WI38 (cell line): ENCODE measurements at regions not wholly inside any gene's neighbourhood (a gene's known extent, or its start where the extent isn't known, plus 50 kb on each side); places are given as distances from the start of the nearest gene placed in this dataset.

Experiments used
- H3K4me3 ChIP-seq: 2 replicates; pipeline ENCODE4 v1.5.1; 2011; ENCODE audit warnings: low read depth, mild to moderate bottlenecking, control low read depth, low read length
- CTCF ChIP-seq: IDR thresholded peaks from 2 replicates; pipeline ENCODE4 v1.5.1; 2012; ENCODE audit warnings: low read depth, mild to moderate bottlenecking, control low read depth, low read length

GRCh38 chr11:82085493-82085892 lies 648.2 kb downstream of the FAM181B start:
- H3K4me3 ChIP-seq = no peak overlapping the region
- no peak for TF ChIP-seq CTCF

- H3K4me3 ChIP-seq = no peak overlapping the region
- TF ChIP-seq CTCF = no peak
Measured at GRCh38 chr11:82082976-82083375, 650.7 kb downstream of the FAM181B start.

DNA sequence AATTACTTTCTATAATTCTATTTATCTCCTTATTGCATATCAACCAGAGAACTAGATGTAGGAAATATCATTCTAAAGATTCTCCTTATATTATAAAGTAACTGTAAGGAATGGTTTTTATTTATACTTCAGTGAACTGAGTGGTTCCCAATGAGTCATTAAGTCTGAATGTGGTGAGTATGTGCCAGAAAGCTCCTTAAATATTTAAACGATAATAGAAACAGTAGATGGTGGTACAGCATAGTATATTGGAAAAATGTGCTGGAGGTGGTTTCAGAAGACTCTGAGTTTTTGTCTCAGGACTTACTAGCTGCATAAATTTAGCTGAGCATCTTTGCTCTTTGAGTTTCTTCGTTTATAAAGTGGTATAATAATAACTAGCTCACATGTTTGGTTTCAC lies 653.5 kb downstream of the FAM181B start:
- TF ChIP-seq CTCF = no peak

DNA sequence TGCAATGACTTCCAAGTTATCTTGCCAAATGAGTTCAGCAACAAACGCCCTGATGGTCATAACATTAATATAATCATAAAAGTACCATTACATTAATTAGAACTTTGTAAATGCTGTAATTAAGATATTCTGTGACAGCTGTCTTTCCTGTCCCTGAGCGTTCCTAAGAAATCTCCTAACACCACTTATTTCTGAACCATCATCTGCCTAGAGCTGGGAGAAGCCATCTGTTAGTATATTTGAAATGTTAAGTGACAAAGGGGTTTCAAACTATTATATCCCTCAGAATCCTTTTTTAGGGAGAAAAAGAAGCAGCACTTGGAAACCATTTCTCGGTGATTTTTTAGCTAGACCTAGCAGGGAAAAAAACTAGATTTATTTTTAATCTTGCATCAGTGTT lies 657.5 kb downstream of the FAM181B start:
- TF ChIP-seq CTCF = no peak
- no peak overlapping the region for H3K4me3 ChIP-seq

More for the DNA sequence above, 653.5 kb downstream of the FAM181B start:
- no peak overlapping the region for H3K4me3 ChIP-seq

DNA sequence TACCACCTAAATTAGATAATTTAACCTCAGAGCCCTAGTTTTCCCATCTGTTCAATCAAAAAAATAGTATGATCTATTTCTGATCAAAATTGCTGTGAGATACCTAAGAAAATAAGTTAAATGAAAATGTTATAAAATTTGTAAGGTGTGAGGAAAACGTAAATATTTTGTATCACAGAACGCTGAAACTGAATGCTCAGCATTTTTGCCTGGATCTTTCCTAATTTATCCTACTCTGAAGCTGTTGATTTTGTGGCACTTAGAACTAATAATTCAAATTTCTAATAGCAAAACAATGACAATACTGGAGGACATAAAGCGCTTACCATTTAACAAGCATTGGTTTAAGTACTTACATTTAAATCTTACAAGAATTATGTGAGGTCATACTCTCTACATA lies 674.2 kb downstream of the FAM181B start:
- no peak for TF ChIP-seq CTCF
- H3K4me3 ChIP-seq = no peak overlapping the region

GRCh38 chr11:82056450-82056849 lies 677.2 kb downstream of the FAM181B start:
- no peak overlapping the region for H3K4me3 ChIP-seq

GRCh38 chr11:82049199-82049598 lies 684.5 kb downstream of the FAM181B start:
- H3K4me3 ChIP-seq = no peak overlapping the region
- no peak for TF ChIP-seq CTCF

More at GRCh38 chr11:82056450-82056849, 677.2 kb downstream of the FAM181B start:
- no peak for TF ChIP-seq CTCF
